Endothelial cell of umbilical vein (primary cell): ENCODE measurements at regions not wholly inside any gene's neighbourhood (a gene's known extent, or its start where the extent isn't known, plus 50 kb on each side); places are given as distances from the start of the nearest gene placed in this dataset.

Experiments
- BruUV-seq: library from RNA; stranded (reverse); fragments of 400-500 nt; replicated peaks from 2 replicates; lab custom pipeline; 2021; lab: Mats Ljungman, UMichigan
- CTCF ChIA-PET: fragments of 300-600, 350-600 bp; sonication (Branson Sonifier 250); formaldehyde crosslinking; loops from one replicate; lab custom pipeline; 2021; ENCODE audit warnings: antibody characterized with exemption, inconsistent platforms; lab: Charles Lee
- POLR2A ChIA-PET: fragments of 300-600, 350-600 bp; sonication (Branson Sonifier 250); formaldehyde crosslinking; loops from one replicate; lab custom pipeline; 2021; ENCODE audit warnings: antibody characterized with exemption, inconsistent platforms; lab: Charles Lee
- DNase-seq: peaks from one replicate; pipeline ENCODE4 v3.0.0-alpha.2; 2011; ENCODE audit warnings: low read depth, low spot score
- FAIRE-seq: peaks from 2 replicates; lab custom pipeline; 2011; peaks lifted over from hg19 to GRCh38; lab: Jason Lieb, UNC
- H2AFZ ChIP-seq: 2 replicates; pipeline ENCODE4 v1.6.0; 2012; ENCODE audit warnings: low read depth, low read length, control low read depth, inconsistent platforms
- H3K27ac ChIP-seq: 2 replicates; pipeline ENCODE4 v1.5.1; 2011; ENCODE audit warnings: low read depth, mild to moderate bottlenecking, control low read depth, low read length, moderate library complexity; ENCODE audit not compliant: insufficient read depth
- H3K27me3 ChIP-seq, 2 experiments: 2 replicates each; pipeline versions ENCODE4 v1.6.0 to v1.6.1; 2011; ENCODE audit warnings: low read length in 2 of 2, mixed read lengths in 1 of 2; ENCODE audit not compliant: control insufficient read depth in 2 of 2, insufficient read depth in 2 of 2
- H3K36me3 ChIP-seq, 2 experiments: 2 replicates in 1 of 2; 3 replicates in 1 of 2; pipeline ENCODE4 v1.5.1; 2011; ENCODE audit warnings: low read length in 2 of 2, mild to moderate bottlenecking in 1 of 2, moderate library complexity in 1 of 2; ENCODE audit not compliant: control insufficient read depth in 2 of 2, insufficient read depth in 2 of 2; ENCODE audit errors: extremely low read depth in 1 of 2
- H3K4me1 ChIP-seq: 3 replicates; pipeline ENCODE4 v1.5.1; 2011; ENCODE audit warnings: mild to moderate bottlenecking, low read length; ENCODE audit not compliant: control insufficient read depth, insufficient read depth; ENCODE audit errors: extremely low read depth
- H3K4me2 ChIP-seq: 2 replicates; pipeline ENCODE4 v1.6.1; 2011; ENCODE audit warnings: low read length, control low read depth, mixed read lengths; ENCODE audit not compliant: insufficient read depth
- H3K4me3 ChIP-seq, 3 experiments: fragments of 200-600 bp in 1 of 3; sonication (generic), shearing (Covaris generic) in 1 of 3; replicated peaks in 1 of 3; 2 replicates each; pipeline ENCODE4 v1.5.1; 2011 to 2016; ENCODE audit warnings: control low read depth in 3 of 3, low read length in 3 of 3, mild to moderate bottlenecking in 2 of 3, inconsistent platforms in 1 of 3, low read depth in 1 of 3, moderate library complexity in 1 of 3; ENCODE audit not compliant: insufficient read depth in 1 of 3
- H3K79me2 ChIP-seq: 2 replicates; pipeline ENCODE4 v1.6.0; 2012; ENCODE audit warnings: low read length, inconsistent platforms; ENCODE audit not compliant: control insufficient read depth, insufficient read depth
- H3K9ac ChIP-seq: replicated peaks from 2 replicates; pipeline ENCODE3; 2011; ENCODE audit warnings: low read length, control low read depth; ENCODE audit not compliant: insufficient read depth; ENCODE audit errors: extremely low read depth
- H3K9me1 ChIP-seq: replicated peaks from 3 replicates; pipeline ENCODE4 v1.6.0; 2011; ENCODE audit warnings: mild to moderate bottlenecking, low read length; ENCODE audit not compliant: control insufficient read depth, insufficient read depth; ENCODE audit errors: extremely low read depth
- H3K9me3 ChIP-seq: replicated peaks from 2 replicates; pipeline ENCODE4 v1.5.1; 2012; ENCODE audit warnings: low read length, inconsistent platforms; ENCODE audit not compliant: control insufficient read depth, insufficient read depth
- H4K20me1 ChIP-seq: replicated peaks from 2 replicates; pipeline ENCODE3; 2011; ENCODE audit warnings: mild to moderate bottlenecking, low read length; ENCODE audit not compliant: control insufficient read depth, insufficient read depth; ENCODE audit errors: extremely low read depth
- CTCF ChIP-seq, 2 donors: IDR thresholded peaks; 1 replicate in 1 of 2; 2 replicates in 1 of 2; pipeline ENCODE4 v1.5.1; 2011; ENCODE audit warnings: low read length in 2 of 2, mild to moderate bottlenecking in 2 of 2, moderate library complexity in 2 of 2, control low read depth in 1 of 2, inconsistent platforms in 1 of 2, low read depth in 1 of 2; ENCODE audit not compliant: insufficient read depth in 1 of 2; ENCODE audit errors: extremely low read depth in 1 of 2
- FOS ChIP-seq: IDR thresholded peaks from 2 replicates; pipeline ENCODE4 v1.6.1; 2011; ENCODE audit warnings: mild to moderate bottlenecking, low read length, moderate library complexity, borderline replicate concordance; ENCODE audit not compliant: insufficient read depth
- MAX ChIP-seq: IDR thresholded peaks from 2 replicates; pipeline ENCODE4 v1.6.1; 2011; ENCODE audit not compliant: insufficient read depth, insufficient read length
- MYC ChIP-seq: IDR thresholded peaks from one replicate; pipeline ENCODE4 v1.6.1; 2011; ENCODE audit warnings: mild to moderate bottlenecking, low read depth, low read length
- POLR2A ChIP-seq: IDR thresholded peaks from 2 replicates; pipeline ENCODE4 v1.6.1; 2012; ENCODE audit warnings: low read depth, mild to moderate bottlenecking, control low read depth, low read length
- POLR2AphosphoS5 ChIP-seq: IDR thresholded peaks from 2 replicates; pipeline ENCODE4 v1.6.1; 2012; ENCODE audit warnings: low read depth, mild to moderate bottlenecking, control low read depth, low read length, moderate library complexity; ENCODE audit not compliant: insufficient read depth
- dilution Hi-C: fragments of 300-500 bp; cut with MboI; formaldehyde crosslinking; loops from one replicate; pipeline ENCODE4 v1.15.0; 2019; ENCODE audit warnings: low sequenced_read_pairs; ENCODE audit not compliant: extremely low pct_ligation_motif_present
- intact Hi-C: fragments of 100-400 bp; cut with micrococcal nuclease; formaldehyde crosslinking; loops from one replicate; pipeline ENCODE4 v1.10.0; 2022

GRCh38 chr18:78082816-78083215 lies 833.2 kb downstream of the GALR1 start:
- no peak overlapping the region for H3K4me2 ChIP-seq
- no TSS peak for BruUV-seq
- TF ChIP-seq FOS (no peak), POLR2A (no peak), MAX (no peak), POLR2AphosphoS5 (no peak), CTCF (IDR thresholded peaks at IDR 0.05; ENCODE audit: extremely low read depth in 1 of 2, insufficient read depth in 1 of 2, low read depth in 1 of 2, low read length in 2 of 2) (no peak), MYC (no peak)
- H3K9me3 ChIP-seq: peaks cover 13% of the 10 kb centered on the region
- no peaks in the 10 kb centered on the region for H4K20me1 ChIP-seq
- H3K27ac ChIP-seq: no peak overlapping the region
- no peak for FAIRE-seq
- no peaks in the 10 kb centered on the region for H3K27me3 ChIP-seq
- no peaks in the 10 kb centered on the region for H3K79me2 ChIP-seq
- H3K4me3 ChIP-seq: no peak overlapping the region
- no peak overlapping the region for H3K9ac ChIP-seq
- intact Hi-C loops (no loop called here), dilution Hi-C loops (no loop called here)
- H3K36me3 ChIP-seq: no peaks in the 10 kb centered on the region
- DNase-seq: no peak
- CTCF ChIA-PET: no interaction called here
- POLR2A ChIA-PET: no interaction called here
- H3K4me1 ChIP-seq: no peaks in the 10 kb centered on the region
- H3K9me1 ChIP-seq: no peaks in the 10 kb centered on the region
- no peak overlapping the region for H2AFZ ChIP-seq
